Endothelial cell of hepatic sinusoid (primary cell): ENCODE measurements at regions not wholly inside any gene's neighbourhood (a gene's known extent, or its start where the extent isn't known, plus 50 kb on each side); places are given as distances from the start of the nearest gene placed in this dataset.
"Not testable (repeated sequence)": the region's sequence is repeated elsewhere in the genome, so short reads cannot be mapped to it uniquely, and the experiment has no call there.

Experiments
- in situ Hi-C: cut with HindIII; loops from 2 replicates; pipeline ENCODE4 v1.10.0; 2017; ENCODE audit warnings: low sequenced_read_pairs

DNA sequence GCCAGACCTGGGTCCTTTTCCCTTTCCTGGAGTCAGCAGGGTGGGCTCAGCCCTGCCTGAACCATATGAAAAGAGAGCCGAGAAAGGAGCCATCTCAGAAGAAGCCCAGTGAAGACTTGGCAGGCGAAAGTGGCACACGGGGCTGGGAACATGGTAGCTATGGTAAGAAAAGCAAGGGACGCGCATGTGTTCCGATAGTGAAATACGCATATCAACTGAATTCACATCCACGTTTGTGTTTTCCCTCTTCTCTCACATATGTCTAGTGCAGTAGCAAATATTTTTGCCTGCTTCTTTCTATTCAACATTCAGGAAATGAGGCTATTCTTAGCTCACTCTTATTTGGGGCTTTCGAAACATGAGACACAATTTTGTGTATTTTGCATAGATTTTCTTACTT, 54.1 kb upstream of the PEG3 start:
- in situ Hi-C loops = no loop called here

DNA sequence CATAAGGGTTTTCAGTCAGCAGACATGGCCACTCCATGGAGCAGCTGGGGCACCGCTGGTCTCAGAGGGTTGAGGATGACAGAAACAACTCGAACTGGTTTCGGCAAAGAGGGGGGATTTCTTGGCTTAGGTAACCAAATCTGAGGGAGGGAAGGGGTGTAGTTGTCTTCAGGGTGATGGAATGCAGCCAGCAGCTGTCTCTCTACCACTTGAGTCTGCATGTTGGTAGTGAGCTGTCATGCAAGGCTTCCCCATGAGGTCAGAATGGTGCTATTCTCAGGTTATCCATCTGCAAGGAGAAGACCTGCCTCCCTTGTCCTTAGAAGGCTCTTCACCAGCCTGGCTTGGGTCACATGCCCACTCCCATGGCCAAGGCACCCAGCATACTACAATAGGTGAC, 55.6 kb upstream of the PEG3 start:
- in situ Hi-C loops = no loop called here

DNA sequence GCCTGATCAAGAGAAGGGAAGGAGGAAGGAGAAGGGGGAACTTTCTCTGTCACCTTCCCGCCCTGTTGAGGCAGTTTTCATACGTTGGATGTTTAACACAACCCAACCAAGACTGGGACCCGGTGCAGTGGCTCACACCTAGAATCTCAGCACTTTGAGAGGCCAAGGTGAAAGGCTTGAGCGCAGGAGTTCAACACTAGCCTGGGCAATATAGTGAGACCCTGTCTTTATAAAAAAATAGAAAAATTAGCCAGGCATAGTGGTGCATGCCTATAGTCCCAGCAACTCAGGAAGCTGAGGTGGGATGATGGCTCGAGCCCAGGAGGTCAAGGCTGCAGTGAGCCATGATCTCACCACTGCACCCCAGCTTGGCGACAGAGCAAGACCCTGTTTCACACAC, 59.4 kb upstream of the PEG3 start:
- in situ Hi-C loops = no loop called here

DNA sequence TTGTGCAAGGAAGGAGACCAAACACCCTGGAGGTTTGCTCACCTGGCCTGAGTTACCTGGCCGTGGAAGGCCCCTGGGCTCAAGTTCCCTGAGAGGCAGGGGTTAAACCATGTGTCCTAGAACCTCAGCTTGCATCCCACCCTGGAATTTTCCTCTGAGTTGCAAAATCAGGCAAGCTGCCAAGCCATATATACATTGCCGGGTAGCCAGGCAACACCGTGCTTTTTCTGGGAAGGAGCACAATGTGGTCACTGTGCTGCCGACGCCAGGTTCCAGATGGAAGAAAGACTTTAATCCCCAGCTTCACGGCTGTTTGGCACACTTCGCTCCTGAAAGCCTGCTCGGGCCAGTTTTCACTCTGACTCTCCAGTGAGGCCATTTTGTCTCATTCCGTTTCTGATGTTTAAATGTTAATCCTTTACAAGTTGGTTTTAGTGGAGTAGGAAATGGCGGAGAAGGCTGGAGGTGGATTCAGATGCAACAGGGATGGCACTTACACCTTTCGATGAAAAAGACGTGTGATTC, 60.1 kb upstream of the PEG3 start:
- in situ Hi-C loops = no loop called here

DNA sequence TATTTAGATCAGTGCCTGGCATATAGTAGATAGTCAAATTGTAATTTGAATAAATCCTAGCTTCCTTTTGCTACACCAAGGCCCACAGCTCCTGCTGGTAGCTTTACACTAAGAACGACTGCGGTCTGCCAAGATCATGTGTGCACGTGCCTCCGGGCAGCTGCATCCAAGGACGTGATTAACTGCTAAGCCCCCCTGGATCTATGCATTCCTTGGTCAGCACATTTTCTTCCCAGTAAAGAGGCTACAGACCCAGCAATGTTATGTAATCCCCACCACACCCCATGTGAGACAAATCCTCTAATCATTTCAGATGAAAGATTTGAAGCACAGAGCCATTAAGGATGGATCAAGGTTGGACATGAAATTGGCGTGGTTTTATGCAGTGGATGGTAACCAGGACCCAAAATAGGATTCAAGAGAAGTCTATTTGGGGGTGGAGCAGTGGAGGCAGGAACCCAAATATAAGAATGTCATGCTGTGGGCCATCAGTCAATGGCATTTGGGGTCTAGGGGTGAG, 65.2 kb upstream of the PEG3 start:
- in situ Hi-C loops = no loop called here

DNA sequence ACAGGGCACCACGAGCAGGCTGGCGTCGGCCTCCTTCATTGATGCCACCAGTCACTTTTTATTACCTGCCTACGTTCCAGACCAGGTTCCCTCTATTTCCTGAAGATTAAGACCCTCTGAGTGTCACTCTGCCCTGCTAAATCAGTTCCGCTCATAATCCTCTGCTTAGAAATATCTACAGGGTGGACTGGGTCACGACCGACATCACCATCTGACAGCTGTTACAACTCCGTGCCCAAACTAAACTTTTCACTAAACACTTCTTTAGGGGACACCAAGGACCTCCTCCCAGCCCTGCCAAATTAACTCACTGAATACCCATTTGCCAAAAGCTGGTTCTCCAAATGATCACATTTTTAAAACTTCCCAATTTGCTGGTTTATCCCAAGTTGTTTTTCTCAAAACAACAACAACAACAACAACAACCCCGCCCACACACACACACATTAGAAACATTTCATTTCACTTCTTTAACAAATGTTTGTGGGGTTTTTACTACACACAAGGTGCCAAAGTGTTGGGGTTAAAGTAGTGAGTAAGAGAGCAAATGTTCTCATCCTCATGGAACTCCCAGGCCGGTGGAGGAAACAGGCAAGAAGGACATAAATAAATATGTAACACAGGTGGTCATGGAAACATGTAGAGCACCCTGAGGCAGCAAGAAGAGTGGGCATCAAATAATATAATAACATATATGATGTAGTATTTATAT, 72.0 kb upstream of the PEG3 start:
- in situ Hi-C loops = no loop called here

DNA sequence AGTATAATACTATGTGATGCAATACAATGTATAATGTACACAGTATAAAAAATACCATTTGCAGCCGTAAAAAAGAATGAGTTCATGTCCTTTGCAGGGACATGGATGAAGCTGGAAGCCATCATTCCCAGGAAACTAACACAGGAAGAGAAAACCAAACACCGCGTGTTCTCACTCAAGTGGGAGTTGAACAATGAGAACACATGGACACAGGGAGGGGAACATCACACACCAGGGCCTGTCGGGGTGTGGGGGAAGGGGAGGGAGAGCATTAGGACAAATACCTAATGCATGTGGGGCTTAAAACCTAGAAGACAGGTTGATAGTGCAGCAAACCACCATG, 72.6 kb upstream of the PEG3 start:
- in situ Hi-C loops = not testable (repeated sequence)

DNA sequence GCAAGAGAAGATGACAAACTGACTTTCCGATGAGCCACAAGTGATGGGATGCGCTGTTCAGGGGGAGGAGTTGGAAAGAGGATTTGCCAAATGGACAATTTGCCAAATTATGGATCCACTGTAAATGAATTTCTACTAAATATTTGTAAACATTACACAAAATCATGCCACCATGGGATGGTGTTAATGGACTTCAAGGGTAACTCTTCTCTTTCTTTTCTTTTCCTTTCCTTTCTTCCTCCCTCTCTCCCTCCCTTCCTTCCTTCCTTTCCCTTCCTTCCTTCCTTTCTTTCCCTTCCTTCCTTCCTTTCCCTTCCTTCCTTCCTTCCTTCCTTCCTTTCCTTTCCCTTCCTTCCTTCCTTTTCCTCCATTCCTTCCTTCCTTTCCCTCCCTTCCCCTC, 76.0 kb upstream of the PEG3 start:
- in situ Hi-C loops = loop anchor here (5.0 kb wide), 3 partner anchors 49 to 104 kb away; no protein-coding TSS in a partner anchor

DNA sequence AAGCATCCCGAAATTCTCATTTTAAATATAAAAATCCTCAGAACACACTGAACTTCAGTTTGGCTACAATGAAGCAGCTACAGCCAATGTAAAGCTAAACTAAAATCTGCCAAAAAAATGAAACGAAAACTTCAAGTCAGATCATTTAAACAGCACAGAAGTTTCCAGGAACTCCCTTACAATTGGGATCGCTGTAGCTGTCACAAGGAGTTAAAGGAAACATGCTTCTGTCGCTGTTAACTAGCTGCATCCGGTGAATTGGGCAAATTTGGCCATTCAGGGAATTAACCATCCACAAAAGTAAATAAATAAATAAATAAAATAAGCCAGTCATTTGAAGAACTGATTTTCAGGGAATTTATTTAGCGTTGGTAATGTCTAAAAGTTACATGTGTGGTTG, 77.0 kb upstream of the PEG3 start:
- in situ Hi-C loops = loop anchor here (5.0 kb wide), 3 partner anchors 50 to 105 kb away; no protein-coding TSS in a partner anchor

DNA sequence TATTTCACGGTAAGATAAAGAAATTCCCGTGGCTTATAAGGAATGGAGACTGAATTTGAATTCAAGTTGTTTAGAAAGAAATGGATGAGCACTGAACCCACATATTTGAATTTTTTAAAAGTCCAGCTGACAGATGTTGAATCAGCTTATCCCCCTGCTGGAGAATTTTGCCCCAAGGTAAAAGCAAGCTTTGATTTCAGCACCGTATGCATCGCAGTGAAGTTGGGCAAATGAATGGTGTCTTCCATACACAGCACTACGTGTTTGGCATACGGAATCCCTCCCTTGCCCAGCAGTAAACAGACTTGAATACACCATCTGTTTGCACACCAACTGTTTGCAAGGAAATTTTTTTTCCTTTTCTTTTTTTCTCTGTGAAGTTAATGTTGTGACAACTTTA, 77.5 kb upstream of the PEG3 start:
- in situ Hi-C loops = loop anchor here (5.0 kb wide), 3 partner anchors 51 to 106 kb away; no protein-coding TSS in a partner anchor

DNA sequence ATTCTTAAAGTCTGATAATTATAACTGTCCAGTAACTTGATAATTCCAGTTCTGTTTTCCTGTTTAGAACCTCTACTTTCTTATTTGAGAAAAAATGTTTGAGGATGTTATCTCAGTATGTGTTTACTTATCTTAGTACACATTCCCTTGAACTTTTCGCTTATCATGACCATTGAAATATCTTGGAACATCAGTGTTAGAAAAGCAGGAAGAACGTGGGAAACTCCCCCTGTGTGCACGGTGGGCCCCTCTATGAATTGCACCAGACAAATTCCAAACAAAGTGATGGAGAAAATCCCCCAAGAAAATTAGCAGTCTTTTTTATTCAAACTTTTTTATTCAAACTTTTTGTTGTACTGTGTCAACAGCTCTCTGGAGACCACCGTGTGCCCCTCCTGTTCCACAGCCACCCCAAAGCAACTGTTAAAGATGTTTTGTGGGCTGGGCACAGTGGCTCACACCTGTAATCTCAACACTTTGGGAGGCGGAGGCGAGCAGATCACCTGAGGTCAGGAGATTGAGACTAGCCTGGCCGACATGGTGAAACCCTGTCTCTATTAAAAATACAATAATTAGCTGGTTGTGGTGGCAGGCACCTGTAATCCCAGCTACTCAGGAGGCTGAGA, 78.3 kb upstream of the PEG3 start:
- in situ Hi-C loops = loop anchor here (5.0 kb wide), 3 partner anchors 51 to 106 kb away; no protein-coding TSS in a partner anchor

DNA sequence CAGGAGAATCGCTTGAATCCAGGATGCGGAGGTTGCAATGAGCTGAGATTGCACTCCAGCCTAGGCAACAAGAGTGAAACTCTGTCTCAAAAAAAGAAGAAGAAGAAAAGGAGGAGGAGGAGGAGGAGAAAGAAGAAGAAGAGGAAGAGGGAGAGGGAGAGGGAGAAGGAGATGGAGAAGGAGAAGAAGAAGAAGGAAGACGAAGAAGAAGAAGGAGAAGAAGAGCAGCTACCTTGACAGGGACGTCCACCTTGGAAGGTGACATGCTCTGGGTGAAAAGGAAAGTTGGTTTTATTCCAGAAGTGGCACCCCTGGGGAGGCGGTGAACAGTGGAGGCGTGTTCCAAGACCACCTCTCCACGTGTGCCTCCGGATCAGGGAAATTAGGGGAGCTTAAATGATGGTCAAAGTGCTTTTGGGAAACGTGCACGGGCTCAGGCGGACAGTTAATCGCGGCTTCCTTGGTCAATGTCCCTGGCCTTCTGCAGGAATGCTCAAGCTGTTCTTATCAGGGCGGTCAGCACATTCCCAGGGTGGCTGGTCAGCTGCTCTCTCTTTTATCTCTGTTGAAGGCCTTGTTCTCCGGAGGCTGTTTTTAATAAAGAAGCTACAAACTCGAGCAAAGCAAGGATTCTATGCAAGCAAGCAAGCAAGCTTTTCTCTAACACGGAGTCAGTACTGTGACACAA, 78.9 kb upstream of the PEG3 start:
- in situ Hi-C loops = loop anchor here (5.0 kb wide), 3 partner anchors 52 to 107 kb away; no protein-coding TSS in a partner anchor

DNA sequence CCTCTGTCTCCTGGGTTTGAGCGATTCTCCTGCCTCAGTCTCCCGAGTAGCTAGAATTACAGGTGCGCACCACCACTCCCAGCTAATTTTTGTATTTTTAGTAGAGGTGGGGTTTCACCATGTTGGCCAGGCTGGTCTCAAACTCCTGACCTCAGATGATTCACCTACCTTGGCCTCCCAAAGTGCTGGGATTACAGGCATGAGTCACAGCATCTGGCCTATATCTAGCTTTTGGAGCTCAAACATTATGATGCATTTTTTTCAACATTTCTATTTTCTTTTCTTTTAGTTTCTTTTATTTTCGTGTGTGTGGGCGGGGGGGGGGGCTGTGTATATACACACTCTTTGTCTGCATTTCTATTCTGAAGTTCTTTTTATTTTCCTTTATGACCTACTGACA, 85.6 kb upstream of the PEG3 start:
- in situ Hi-C loops = not testable (repeated sequence)

DNA sequence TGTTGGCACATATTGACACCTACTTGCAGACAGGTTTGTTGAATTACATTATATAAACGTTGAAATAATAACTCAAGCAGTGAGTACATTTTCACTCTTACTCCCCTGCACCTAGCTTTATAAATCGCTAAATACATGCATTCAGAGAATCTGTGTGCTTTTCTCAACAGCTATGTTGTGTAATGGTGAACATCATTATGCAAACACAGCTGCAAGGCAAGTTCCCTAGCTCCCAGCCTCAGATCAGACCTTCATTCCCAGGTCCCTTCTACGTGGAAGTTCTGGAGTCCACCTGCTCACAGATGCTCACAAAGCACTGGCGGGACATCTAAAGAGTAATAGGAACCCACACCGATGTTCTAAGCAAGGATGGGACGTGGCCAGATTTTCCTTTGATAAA, 86.8 kb upstream of the PEG3 start:
- in situ Hi-C loops = no loop called here

DNA sequence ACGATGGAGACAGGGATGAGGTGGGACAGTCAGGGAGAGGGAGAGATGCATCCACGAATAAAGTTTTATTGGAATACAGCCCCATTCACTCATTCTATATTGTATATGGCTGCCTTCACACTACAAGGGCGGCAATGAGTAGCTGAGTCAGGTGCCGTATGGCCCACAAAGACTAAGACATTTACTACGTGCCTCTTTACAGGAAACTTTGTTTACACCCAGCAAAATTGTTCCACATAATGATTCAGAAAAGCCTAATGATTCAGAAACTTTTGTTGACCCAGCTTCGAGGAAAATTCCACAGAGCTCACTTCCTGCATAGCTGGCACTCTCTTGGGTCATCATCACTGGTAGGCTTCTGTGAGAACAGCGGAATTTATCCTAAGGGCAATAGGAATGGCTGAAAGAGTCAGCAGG, 87.3 kb upstream of the PEG3 start:
- in situ Hi-C loops = no loop called here

DNA sequence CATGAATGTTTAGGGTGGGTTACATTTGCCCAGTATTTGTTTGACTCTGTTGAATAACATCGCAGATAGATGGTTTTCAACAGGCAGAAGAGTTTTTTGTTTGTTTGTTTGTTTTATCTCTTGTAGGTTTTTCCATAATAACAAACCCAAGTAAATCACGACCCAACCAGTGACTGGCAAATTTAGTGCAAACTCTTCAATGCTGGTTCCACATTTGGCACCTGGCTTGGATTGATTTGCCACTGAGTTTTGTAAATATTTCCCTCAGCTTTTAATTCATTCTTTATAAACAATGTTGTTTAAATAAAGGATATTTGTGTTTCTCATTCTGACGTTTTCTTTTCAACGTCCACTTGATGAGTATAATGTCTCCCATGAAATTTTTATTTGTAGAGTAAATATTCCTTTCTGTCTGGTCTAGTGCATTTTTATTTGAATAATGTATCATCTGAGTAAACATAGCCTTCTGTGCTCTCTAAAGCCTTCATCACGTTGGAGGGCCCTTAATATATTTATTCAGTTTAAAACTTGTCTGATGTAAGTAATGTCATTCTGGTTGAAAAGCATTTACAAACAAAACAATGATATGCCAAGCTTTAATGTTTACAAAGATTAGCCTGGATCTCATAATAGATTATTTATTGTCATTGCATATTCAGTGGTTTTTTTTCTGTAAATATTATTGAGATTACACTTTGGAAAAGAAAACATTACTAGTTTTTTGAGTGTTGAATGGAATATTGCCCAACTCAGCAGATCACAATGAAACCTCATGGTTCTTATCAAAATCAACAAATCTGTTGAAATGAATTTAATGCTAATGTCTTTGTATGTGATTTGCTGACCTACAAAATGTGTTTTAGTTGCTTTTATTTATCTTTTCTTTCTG, 90.4 kb upstream of the PEG3 start:
- in situ Hi-C loops = no loop called here

DNA sequence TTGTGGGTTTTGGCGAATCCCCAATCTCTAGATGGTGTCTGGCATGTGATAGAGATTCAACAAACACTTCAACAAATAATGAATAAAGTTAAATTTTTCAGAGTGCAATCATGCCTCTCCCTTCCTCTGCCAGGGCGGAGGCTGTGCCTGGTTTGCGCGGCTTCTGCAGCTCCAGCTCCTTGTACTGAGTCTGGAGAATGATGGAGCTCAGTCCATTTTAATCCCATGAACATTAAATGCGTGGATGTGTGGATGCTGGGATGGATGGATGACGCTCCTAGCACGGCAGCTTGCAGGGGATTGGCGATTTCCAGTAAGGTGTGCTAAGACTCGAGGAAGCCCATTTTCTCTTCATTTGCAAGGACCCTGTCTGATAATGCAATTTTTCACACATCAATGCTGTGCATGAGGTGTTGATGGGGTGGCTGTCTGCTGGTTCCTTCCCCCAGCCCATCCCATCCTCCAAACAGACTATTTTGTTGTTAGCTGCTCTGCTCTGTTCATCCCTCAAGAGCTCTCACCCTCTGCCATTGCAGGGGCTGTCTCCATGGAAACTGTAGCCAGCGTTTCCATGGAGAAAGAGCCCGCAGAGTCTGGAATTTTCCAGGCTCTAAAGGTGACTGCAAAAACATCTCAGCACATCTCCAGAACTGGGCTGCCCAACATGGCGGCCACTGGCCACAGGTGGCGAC, 92.6 kb upstream of the PEG3 start:
- in situ Hi-C loops = no loop called here

DNA sequence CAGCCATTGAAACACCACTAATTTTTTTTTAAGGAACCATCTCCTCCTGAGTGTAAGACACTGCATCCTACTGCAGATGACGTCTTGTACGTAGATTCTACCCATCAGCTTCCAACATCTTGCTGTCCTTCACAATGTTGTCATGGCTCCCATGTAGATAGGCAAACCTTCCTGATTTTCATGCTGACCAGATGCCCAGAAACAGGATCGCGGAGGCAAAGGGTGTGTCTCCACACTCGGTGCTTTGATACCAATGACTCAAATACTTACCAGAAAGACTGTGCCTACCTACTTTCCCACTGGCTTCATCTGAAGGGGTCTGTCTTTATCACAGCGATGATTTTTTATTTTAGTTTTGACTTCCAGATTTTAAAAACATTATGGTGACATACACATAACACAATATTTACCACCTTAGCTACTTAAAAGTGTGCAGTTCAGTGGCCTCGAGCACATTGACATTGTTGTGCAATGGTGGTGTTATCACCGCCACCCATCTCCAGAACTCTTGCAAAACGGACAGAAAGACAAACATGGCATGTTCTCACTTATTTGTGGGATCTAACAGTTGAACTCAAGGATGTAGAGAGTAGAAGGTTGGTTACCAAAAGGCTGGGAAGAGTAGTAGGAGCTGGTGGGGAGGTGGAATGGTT, 94.0 kb upstream of the PEG3 start:
- in situ Hi-C loops = no loop called here

DNA sequence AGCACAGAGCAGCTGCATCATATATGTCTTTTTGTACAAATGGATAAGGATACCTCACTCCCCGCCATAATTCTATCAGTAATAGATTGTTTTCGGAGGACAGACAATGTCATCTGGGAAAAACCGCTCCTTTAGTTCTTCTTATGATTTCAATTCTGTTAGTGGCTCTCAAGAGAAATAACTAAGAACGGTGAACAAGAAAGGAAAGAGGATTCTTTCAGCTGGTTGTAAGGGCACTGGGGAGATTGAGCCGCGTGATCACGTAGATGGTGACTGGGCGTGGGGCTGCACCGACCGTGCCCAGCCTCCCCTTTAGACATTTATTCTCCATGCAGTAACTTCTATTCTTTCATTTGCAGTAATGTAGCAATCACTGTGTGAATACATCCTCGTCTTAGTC, 99.4 kb upstream of the PEG3 start:
- in situ Hi-C loops = no loop called here
